ENCODE measurements at regions not wholly inside any gene's neighbourhood (a gene's known extent, or its start where the extent isn't known, plus 50 kb on each side); places are given as distances from the start of the nearest gene placed in this dataset.

DNA sequence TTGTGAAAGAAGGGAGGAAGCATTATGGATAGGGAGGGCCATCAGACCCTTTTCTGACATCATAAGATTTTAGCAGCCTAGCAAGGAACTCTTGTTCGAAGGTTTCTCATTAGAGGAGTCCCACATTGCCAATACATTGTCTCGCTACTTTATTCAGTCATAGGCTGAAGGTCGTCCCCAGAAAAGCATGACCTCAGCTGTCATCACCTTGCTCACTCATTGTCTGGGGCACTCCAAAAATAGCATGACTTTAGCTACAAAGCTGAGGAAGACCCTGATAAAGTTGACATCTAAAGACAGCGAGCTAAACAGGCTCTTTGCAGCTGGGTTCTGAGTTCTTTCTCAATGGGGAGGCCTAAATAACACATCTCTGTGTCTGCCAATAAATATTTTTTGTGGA is 112.4 kb upstream of the PTPRR start:
- TF ChIP-seq CTCF (IDR thresholded peaks at IDR 0.05; ENCODE audit: insufficient read depth, low read depth, low read length) = no peak
- H3K4me3 ChIP-seq (ENCODE audit: low read depth, low read length) = no peak overlapping the region
- DNase-seq (ENCODE audit: low read depth) = no peak

DNA sequence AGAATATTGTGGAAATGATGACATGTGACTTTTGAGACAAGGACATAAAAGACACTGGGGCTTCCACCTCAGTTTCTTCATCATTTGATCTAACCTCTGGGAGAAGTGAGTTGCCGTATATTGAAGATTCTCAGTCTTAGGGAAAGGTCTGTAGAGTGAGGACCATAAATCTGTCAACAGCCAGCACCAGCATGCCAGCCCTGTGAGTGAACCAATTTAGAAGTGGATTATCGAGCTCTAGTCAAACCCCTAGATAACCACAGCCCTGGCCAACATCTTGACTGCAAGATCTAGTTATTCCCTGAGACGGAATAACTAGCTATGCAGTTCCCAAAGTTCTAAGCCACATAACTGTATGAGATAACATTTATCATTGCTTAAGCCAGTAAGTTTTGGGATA is 108.8 kb upstream of the PTPRR start:
- TF ChIP-seq CTCF (IDR thresholded peaks at IDR 0.05; ENCODE audit: insufficient read depth, low read depth, low read length) = no peak
- H3K4me3 ChIP-seq (ENCODE audit: low read depth, low read length) = no peak overlapping the region
- DNase-seq (ENCODE audit: low read depth) = no peak

GRCh38 chr12:71027856-71028255 is 107.3 kb upstream of the PTPRR start:
- H3K4me3 ChIP-seq (ENCODE audit: low read depth, low read length) = no peak overlapping the region
- no peak for DNase-seq (ENCODE audit: low read depth)
- TF ChIP-seq CTCF (IDR thresholded peaks at IDR 0.05; ENCODE audit: insufficient read depth, low read depth, low read length) = no peak

DNA sequence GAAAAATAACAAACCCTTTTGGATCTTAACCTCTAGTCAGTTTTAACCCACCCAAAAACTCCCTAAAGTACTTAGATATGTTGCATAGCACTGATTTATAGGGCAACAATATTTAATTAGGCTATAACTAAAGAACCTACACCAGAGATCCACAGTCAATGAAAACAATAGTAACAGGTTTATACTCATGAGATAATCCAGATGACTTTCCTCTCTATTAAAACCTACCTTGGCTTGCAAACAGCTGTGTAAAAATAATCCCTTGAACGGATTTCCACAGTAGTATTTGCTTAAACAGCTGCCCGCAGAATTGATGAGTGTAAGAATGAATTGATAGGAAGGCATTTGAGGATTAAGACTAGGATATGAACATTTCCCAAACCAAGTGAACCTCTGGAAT is 104.3 kb upstream of the PTPRR start:
- no peak for TF ChIP-seq CTCF (IDR thresholded peaks at IDR 0.05; ENCODE audit: insufficient read depth, low read depth, low read length)
- H3K4me3 ChIP-seq (ENCODE audit: low read depth, low read length) = no peak overlapping the region
- no peak for DNase-seq (ENCODE audit: low read depth)

- no peak for TF ChIP-seq CTCF (IDR thresholded peaks at IDR 0.05; ENCODE audit: insufficient read depth, low read depth, low read length)
- no peak overlapping the region for H3K4me3 ChIP-seq (ENCODE audit: low read depth, low read length)
- DNase-seq (ENCODE audit: low read depth) = no peak
Measured at GRCh38 chr12:71024281-71024680, 103.7 kb upstream of the PTPRR start.

DNA sequence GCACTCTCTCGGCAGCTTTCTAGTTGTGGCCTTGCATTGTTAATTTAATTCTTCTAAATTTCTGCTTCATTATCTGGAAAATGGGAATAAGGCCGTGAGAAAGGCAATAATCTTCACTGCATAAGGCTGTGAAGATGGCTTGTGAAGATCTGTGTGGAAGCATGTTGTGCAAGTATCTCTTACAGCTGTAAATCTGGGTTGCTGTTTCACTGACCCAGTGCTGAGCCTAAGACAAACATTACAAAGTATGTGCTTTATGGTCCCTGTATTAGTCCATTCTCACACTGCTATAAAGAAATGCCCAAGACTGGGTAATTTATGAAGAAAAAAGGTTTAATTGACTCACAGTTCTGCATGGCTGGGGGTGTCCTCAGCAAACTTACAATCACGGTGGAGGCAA is 101.0 kb upstream of the PTPRR start:
- no peak overlapping the region for H3K4me3 ChIP-seq (ENCODE audit: low read depth, low read length)
- no peak for TF ChIP-seq CTCF (IDR thresholded peaks at IDR 0.05; ENCODE audit: insufficient read depth, low read depth, low read length)
- DNase-seq (ENCODE audit: low read depth) = no peak

DNA sequence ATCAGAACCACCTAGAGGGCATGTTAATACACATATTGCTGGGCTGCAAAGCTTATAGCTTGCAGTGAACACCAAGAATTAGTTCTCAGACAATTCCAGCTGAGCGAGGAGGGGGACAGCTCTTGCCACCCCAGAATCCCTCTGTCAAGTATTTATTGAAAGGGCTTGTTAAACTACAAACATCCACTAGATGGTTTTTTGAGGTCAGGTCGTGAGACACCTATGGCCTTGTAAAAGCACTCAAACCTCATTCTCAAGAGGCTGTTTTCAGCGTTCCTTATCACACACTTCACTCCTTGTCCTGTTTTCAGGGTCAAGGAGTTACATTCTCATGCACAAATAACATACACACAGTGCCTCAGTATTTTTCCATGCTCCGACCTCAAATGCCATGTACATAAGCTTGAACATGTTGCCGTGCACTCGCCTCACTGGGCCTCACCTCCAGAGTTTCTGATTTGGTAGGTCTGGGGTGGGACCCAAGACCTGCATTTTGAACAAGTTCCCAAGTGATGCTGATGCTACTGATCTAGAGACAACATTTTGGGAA is 98.8 kb upstream of the PTPRR start:
- TF ChIP-seq CTCF (IDR thresholded peaks at IDR 0.05; ENCODE audit: insufficient read depth, low read depth, low read length) = no peak
- no peak overlapping the region for H3K4me3 ChIP-seq (ENCODE audit: low read depth, low read length)
- no peak for DNase-seq (ENCODE audit: low read depth)
